ENCODE measurements at regions not wholly inside any gene's neighbourhood (a gene's known extent, or its start where the extent isn't known, plus 50 kb on each side); places are given as distances from the start of the nearest gene placed in this dataset.

DNA sequence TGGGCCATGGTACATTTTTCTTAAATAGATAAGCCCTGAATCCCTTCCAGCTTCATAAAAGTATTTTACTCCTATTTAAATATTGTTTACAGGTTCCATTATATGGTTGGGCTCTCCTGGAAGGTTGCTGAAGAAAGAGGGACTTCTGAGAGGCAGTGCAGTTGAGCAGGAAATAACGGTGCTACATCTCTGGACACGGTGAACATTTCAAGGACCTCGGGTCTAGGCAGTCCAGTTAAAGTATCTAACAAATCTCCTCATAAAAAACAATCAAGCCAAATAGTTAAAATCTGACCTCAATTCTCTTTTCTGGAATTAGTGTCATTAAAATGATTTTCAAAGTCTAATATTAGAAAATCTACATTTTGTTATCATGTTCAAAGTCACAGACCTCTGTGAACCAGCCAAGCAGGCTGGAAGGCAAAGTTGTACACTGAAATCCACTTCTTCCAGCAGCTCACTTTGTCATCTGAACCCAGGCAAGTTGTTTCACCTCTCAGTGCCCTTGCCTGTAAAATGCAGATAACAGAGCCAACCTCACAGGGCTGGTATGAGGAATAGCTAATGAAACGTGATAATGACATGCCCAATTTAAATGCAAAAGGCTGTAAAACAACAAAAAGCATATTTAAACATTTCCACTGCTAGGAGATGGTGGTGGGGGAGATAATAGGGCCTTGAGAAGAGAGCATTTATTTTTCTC lies 267.0 kb upstream of the KLF3 start:
- TF ChIP-seq, protein P1, sequence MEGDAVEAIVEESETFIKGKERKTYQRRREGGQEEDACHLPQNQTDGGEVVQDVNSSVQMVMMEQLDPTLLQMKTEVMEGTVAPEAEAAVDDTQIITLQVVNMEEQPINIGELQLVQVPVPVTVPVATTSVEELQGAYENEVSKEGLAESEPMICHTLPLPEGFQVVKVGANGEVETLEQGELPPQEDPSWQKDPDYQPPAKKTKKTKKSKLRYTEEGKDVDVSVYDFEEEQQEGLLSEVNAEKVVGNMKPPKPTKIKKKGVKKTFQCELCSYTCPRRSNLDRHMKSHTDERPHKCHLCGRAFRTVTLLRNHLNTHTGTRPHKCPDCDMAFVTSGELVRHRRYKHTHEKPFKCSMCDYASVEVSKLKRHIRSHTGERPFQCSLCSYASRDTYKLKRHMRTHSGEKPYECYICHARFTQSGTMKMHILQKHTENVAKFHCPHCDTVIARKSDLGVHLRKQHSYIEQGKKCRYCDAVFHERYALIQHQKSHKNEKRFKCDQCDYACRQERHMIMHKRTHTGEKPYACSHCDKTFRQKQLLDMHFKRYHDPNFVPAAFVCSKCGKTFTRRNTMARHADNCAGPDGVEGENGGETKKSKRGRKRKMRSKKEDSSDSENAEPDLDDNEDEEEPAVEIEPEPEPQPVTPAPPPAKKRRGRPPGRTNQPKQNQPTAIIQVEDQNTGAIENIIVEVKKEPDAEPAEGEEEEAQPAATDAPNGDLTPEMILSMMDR (conservative IDR thresholded peaks at IDR 0.05 in 1 of 2, IDR thresholded peaks at IDR 0.05 in 1 of 2; ENCODE audit: extremely low read depth in 1 of 2, insufficient read depth in 1 of 2, low read depth in 1 of 2, low read length in 2 of 2): no peak
- no peak for TF ChIP-seq EZH2 (IDR thresholded peaks at IDR 0.05; ENCODE audit: borderline replicate concordance, low read length)
